GM18870 (cell line): ENCODE measurements at regions not wholly inside any gene's neighbourhood (a gene's known extent, or its start where the extent isn't known, plus 50 kb on each side); places are given as distances from the start of the nearest gene placed in this dataset.

Experiments
- ATAC-seq: cut with Tn5 transposase; IDR thresholded peaks from one replicate; pipeline ENCODE4 v1.9.1; 2021; ENCODE audit warnings: moderate library complexity; ENCODE audit not compliant: unreplicated experiment

GRCh38 chrX:118167361-118167760 is 50.8 kb upstream of the KLHL13 start:
- no peak for ATAC-seq

GRCh38 chrX:118171356-118171755 is 54.7 kb upstream of the KLHL13 start:
- no peak for ATAC-seq

- ATAC-seq = no peak
Measured at GRCh38 chrX:118174516-118175098, 58.0 kb upstream of the KLHL13 start.

- ATAC-seq = no peak
Measured at GRCh38 chrX:118177708-118178107, 61.1 kb upstream of the KLHL13 start.

GRCh38 chrX:118178450-118178849 is 61.8 kb upstream of the KLHL13 start:
- no peak for ATAC-seq

- ATAC-seq = no peak
Measured at GRCh38 chrX:118179161-118179560, 62.6 kb upstream of the KLHL13 start.

- no peak for ATAC-seq
Measured at GRCh38 chrX:118179718-118180117, 63.1 kb upstream of the KLHL13 start.

- no peak for ATAC-seq
Measured at GRCh38 chrX:118181030-118181429, 64.4 kb upstream of the KLHL13 start.

GRCh38 chrX:118182025-118182424 is 65.4 kb upstream of the KLHL13 start:
- no peak for ATAC-seq

- no peak for ATAC-seq
Measured at GRCh38 chrX:118182681-118183080, 66.1 kb upstream of the KLHL13 start.

- no peak for ATAC-seq
Measured at GRCh38 chrX:118183606-118184005, 67.0 kb upstream of the KLHL13 start.

GRCh38 chrX:118187100-118187499 is 70.5 kb upstream of the KLHL13 start:
- no peak for ATAC-seq

GRCh38 chrX:118189000-118189399 is 72.4 kb upstream of the KLHL13 start:
- ATAC-seq = no peak

- no peak for ATAC-seq
Measured at GRCh38 chrX:118189628-118190027, 73.0 kb upstream of the KLHL13 start.

- no peak for ATAC-seq
Measured at GRCh38 chrX:118197730-118198129, 81.1 kb upstream of the KLHL13 start.

- no peak for ATAC-seq
Measured at GRCh38 chrX:118198577-118198976, 82.0 kb upstream of the KLHL13 start.

GRCh38 chrX:118199997-118200396 is 83.4 kb upstream of the KLHL13 start:
- ATAC-seq = no peak

- no peak for ATAC-seq
Measured at GRCh38 chrX:118205421-118206395, 89.1 kb upstream of the KLHL13 start.

- no peak for ATAC-seq
Measured at GRCh38 chrX:118207831-118208453, 91.3 kb upstream of the KLHL13 start.

GRCh38 chrX:118208481-118208880 is 91.9 kb upstream of the KLHL13 start:
- ATAC-seq = no peak

GRCh38 chrX:118211891-118212816 is 95.5 kb upstream of the KLHL13 start:
- peak; percentile 36 for ATAC-seq
